ENCODE measurements at regions not wholly inside any gene's neighbourhood (a gene's known extent, or its start where the extent isn't known, plus 50 kb on each side); places are given as distances from the start of the nearest gene placed in this dataset.

- H3K36me3 ChIP-seq (ENCODE audit: control insufficient read depth, insufficient read depth, low read length): no peaks in the 10 kb centered on the region
- peaks cover 8% of the 10 kb centered on the region for H3K9me3 ChIP-seq (ENCODE audit: control insufficient read depth, low read depth, low read length)
- peaks cover 70% of the 10 kb centered on the region for H3K27me3 ChIP-seq (ENCODE audit: control insufficient read depth, insufficient read depth, low read length)
- peak overlapping the region; percentile 59 for H3K4me3 ChIP-seq (ENCODE audit: low read length)
- peak; percentile 90 to 92 for DNase-seq
- H3K27ac ChIP-seq (ENCODE audit: low read length): peak overlapping the region; percentile 49
- peaks cover 15% of the 10 kb centered on the region for H3K4me1 ChIP-seq (ENCODE audit: control insufficient read depth, insufficient read depth, low read length)
- 0% methylated on average over 7 of the region's 36 CpGs for WGBS (ENCODE audit: insufficient coverage, low lambda C conversion rate)
Measured at GRCh38 chr11:16605894-16606783, 132.3 kb upstream of the C11orf58 start.

DNA sequence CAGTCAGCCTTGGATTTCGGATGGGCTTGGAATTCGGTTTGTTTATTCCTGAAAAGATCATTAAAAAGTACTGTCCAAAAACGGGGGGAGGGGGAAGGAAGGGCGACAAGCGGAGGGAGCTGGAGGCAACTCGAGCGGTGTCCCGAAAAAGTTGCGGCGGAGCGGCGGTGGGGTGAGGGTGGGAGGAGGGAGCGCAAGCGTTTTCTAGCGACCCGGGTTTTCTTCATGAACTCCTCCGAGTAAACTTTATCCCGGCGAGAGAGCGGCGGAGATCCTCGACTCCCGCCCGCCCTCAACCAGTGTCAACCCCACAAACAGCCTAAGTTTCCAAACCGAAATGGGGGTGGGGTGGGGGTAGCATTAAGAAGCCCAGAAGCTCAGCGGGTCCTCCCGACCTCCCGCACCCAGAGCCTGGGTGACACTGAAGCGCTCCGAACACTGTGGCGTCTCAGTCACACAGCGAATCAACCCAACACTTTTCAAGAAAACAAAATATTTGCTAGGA, 133.0 kb upstream of the C11orf58 start:
- peaks cover 63% of the 10 kb centered on the region for H3K27me3 ChIP-seq (ENCODE audit: control insufficient read depth, insufficient read depth, low read length)
- H3K9me3 ChIP-seq (ENCODE audit: control insufficient read depth, low read depth, low read length): peaks cover 4% of the 10 kb centered on the region
- H3K36me3 ChIP-seq (ENCODE audit: control insufficient read depth, insufficient read depth, low read length): no peaks in the 10 kb centered on the region
- H3K4me3 ChIP-seq (ENCODE audit: low read length): peak overlapping the region; percentile 59
- H3K4me1 ChIP-seq (ENCODE audit: control insufficient read depth, insufficient read depth, low read length): peaks cover 9% of the 10 kb centered on the region
- WGBS (ENCODE audit: insufficient coverage, low lambda C conversion rate): no CpG with 5 or more reads among the region's 32 CpGs
- H3K27ac ChIP-seq (ENCODE audit: low read length): peak overlapping the region; percentile 34
- peak in 1 of 2 donors; percentile 61 for DNase-seq

DNA sequence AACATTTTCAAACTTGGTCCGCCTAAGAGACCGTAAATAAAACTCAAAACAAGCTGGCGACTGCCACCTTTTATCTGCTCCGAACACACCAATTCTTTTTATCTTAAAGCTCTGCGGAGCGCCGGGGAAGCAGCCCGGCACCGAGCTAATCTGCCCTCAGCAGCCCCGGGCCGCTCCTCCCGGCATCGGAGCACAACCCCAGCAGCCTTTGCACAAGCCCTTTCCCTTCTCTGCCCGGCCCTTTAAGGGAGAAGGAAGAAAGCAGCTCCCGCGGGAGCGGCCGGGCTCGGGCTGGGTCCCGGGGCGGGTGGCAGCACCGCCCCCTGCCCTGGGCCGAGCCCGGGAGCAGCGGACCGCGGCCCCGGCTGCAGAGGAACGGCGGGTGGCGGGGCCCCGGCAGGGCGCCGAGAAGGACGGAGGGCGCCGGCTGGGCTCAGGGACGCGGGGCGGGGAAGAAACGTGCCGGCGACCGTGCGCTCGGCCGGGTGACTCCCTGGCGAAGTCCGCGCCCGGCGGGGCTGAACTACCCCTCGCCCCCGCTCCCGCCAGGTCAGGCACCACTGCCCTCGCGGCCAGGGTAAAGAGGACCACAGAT, 133.6 kb upstream of the C11orf58 start:
- 0% methylated on average over 1 of the region's 57 CpGs for WGBS (ENCODE audit: insufficient coverage, low lambda C conversion rate)
- peaks cover 58% of the 10 kb centered on the region for H3K27me3 ChIP-seq (ENCODE audit: control insufficient read depth, insufficient read depth, low read length)
- peaks cover 9% of the 10 kb centered on the region for H3K4me1 ChIP-seq (ENCODE audit: control insufficient read depth, insufficient read depth, low read length)
- peak overlapping the region; percentile 59 for H3K4me3 ChIP-seq (ENCODE audit: low read length)
- DNase-seq: peak in 1 of 2 donors; percentile 70
- peaks cover 4% of the 10 kb centered on the region for H3K9me3 ChIP-seq (ENCODE audit: control insufficient read depth, low read depth, low read length)
- peak overlapping the region; percentile 34 for H3K27ac ChIP-seq (ENCODE audit: low read length)
- H3K36me3 ChIP-seq (ENCODE audit: control insufficient read depth, insufficient read depth, low read length): no peaks in the 10 kb centered on the region

- peak in 1 of 2 donors; percentile 52 for DNase-seq
- H3K27ac ChIP-seq (ENCODE audit: low read length): peak overlapping the region; percentile 9
- peak overlapping the region; percentile 59 for H3K4me3 ChIP-seq (ENCODE audit: low read length)
- H3K9me3 ChIP-seq (ENCODE audit: control insufficient read depth, low read depth, low read length): peaks cover 4% of the 10 kb centered on the region
- H3K4me1 ChIP-seq (ENCODE audit: control insufficient read depth, insufficient read depth, low read length): peaks cover 9% of the 10 kb centered on the region
- WGBS (ENCODE audit: insufficient coverage, low lambda C conversion rate): no CpG with 5 or more reads among the region's 53 CpGs
- no peaks in the 10 kb centered on the region for H3K36me3 ChIP-seq (ENCODE audit: control insufficient read depth, insufficient read depth, low read length)
- H3K27me3 ChIP-seq (ENCODE audit: control insufficient read depth, insufficient read depth, low read length): peaks cover 50% of the 10 kb centered on the region
Measured at GRCh38 chr11:16603890-16604793, 134.3 kb upstream of the C11orf58 start.

GRCh38 chr11:16603245-16603644, 135.2 kb upstream of the C11orf58 start:
- Histone ChIP-seq H3K36me3 (ENCODE audit: control insufficient read depth, insufficient read depth, low read length) (no peaks in the 10 kb centered on the region), H3K4me3 (ENCODE audit: low read length) (no peak overlapping the region), H3K27ac (ENCODE audit: low read length) (no peak overlapping the region), H3K4me1 (ENCODE audit: control insufficient read depth, insufficient read depth, low read length) (peaks cover 9% of the 10 kb centered on the region), H3K27me3 (ENCODE audit: control insufficient read depth, insufficient read depth, low read length) (peaks cover 45% of the 10 kb centered on the region), H3K9me3 (ENCODE audit: control insufficient read depth, low read depth, low read length) (peaks cover 4% of the 10 kb centered on the region)
- peak in 1 of 2 donors; percentile 33 for DNase-seq
- no CpG with 5 or more reads among the region's 2 CpGs for WGBS (ENCODE audit: insufficient coverage, low lambda C conversion rate)

DNA sequence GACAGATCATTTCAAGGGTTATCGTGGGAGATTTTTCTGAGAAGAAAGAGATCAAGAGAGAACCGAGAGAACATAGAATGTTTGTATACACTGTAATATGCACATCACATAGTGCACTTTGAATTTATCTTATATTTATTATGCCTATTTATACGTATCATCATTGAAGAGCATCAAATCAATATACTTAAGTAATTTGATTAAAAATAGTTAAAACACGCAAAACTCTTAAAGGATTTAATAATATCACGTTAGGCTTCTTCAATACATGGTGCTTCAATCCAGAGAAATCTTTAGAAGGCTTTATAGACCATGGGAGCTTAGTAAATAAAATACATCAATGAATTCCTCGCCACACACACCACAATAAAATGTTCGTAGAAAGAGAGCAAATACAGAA, 139.5 kb upstream of the C11orf58 start:
- no peak overlapping the region for H3K4me3 ChIP-seq (ENCODE audit: low read length)
- peaks cover 8% of the 10 kb centered on the region for H3K27me3 ChIP-seq (ENCODE audit: control insufficient read depth, insufficient read depth, low read length)
- H3K27ac ChIP-seq (ENCODE audit: low read length): no peak overlapping the region
- H3K4me1 ChIP-seq (ENCODE audit: control insufficient read depth, insufficient read depth, low read length): no peaks in the 10 kb centered on the region
- H3K36me3 ChIP-seq (ENCODE audit: control insufficient read depth, insufficient read depth, low read length): no peaks in the 10 kb centered on the region
- WGBS (ENCODE audit: insufficient coverage, low lambda C conversion rate): 100% methylated on average over 3 of the region's 7 CpGs
- DNase-seq: no peak
- peaks cover 3% of the 10 kb centered on the region for H3K9me3 ChIP-seq (ENCODE audit: control insufficient read depth, low read depth, low read length)

DNA sequence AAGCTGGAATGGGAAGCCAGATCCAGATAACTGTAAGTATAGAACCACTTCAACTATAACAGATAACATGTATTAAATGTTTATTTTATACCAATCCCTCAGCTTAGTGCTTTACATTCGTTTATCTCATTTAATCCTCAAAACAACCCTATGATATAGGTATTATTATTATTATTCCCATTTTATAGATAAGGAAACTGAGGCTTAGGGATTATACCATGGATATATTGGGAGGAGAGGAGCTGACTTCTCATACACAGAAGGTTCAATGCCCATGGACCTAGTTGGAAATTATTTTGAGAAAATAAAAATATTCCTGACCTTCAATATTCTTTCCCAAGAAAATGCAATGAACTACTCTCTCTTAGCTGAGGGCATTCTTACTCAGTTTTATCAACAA, 140.4 kb upstream of the C11orf58 start:
- Histone ChIP-seq H3K27ac (ENCODE audit: low read length) (no peak overlapping the region), H3K27me3 (ENCODE audit: control insufficient read depth, insufficient read depth, low read length) (peaks cover under 1% of the 10 kb centered on the region), H3K9me3 (ENCODE audit: control insufficient read depth, low read depth, low read length) (no peaks in the 10 kb centered on the region), H3K36me3 (ENCODE audit: control insufficient read depth, insufficient read depth, low read length) (no peaks in the 10 kb centered on the region), H3K4me3 (ENCODE audit: low read length) (no peak overlapping the region), H3K4me1 (ENCODE audit: control insufficient read depth, insufficient read depth, low read length) (no peaks in the 10 kb centered on the region)
- no peak for DNase-seq
- 43% methylated on average over 1 of the region's 1 CpG for WGBS (ENCODE audit: insufficient coverage, low lambda C conversion rate)

- no peaks in the 10 kb centered on the region for H3K4me1 ChIP-seq (ENCODE audit: control insufficient read depth, insufficient read depth, low read length)
- no peaks in the 10 kb centered on the region for H3K9me3 ChIP-seq (ENCODE audit: control insufficient read depth, low read depth, low read length)
- no peak overlapping the region for H3K4me3 ChIP-seq (ENCODE audit: low read length)
- H3K27me3 ChIP-seq (ENCODE audit: control insufficient read depth, insufficient read depth, low read length): no peaks in the 10 kb centered on the region
- DNase-seq: no peak
- H3K36me3 ChIP-seq (ENCODE audit: control insufficient read depth, insufficient read depth, low read length): no peaks in the 10 kb centered on the region
- no peak overlapping the region for H3K27ac ChIP-seq (ENCODE audit: low read length)
- no CpG with 5 or more reads among the region's 2 CpGs for WGBS (ENCODE audit: insufficient coverage, low lambda C conversion rate)
Measured at GRCh38 chr11:16596231-16596630, 142.2 kb upstream of the C11orf58 start.

DNA sequence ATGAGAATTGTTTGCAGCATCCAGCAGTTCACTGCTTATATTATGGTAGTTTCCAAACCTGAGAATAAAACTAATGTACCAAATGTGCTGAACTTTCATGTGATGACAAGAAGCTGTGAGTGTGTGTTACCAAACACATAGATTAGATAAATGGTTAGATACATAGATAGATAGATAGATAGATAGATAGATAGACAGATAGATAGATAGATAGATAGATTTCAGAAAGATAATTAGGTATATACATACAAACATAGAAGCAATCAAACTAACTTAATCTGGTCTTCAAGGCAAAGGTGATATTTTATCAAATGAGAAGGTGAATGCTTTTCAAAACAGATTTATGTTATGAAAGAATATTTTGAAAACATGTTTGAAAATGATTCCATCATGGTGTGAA, 147.3 kb upstream of the C11orf58 start:
- Histone ChIP-seq H3K9me3 (ENCODE audit: control insufficient read depth, low read depth, low read length) (no peaks in the 10 kb centered on the region), H3K4me1 (ENCODE audit: control insufficient read depth, insufficient read depth, low read length) (no peaks in the 10 kb centered on the region), H3K27me3 (ENCODE audit: control insufficient read depth, insufficient read depth, low read length) (no peaks in the 10 kb centered on the region), H3K4me3 (ENCODE audit: low read length) (no peak overlapping the region), H3K27ac (ENCODE audit: low read length) (no peak overlapping the region), H3K36me3 (ENCODE audit: control insufficient read depth, insufficient read depth, low read length) (no peaks in the 10 kb centered on the region)
- no peak for DNase-seq

DNA sequence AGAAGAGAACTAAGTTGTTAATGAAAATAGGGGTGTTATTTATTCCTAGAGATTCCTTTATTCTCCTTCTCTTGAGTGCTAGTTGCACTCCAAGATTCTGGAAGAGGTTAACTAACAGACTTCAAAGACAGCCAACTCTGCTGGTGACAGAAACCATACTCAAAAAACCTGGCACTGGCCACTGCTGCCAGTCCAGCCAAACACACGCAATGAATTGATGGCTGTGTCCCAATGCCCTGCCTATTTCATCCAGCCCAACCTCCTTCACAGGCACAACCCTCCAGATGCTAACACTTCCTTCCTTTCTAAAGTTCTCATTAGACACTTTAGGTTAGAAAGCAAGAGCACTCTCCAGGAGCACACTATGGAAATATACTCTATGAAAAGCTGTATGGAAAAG, 150.8 kb upstream of the C11orf58 start:
- no CpG with 5 or more reads among the region's 1 CpG for WGBS (ENCODE audit: insufficient coverage, low lambda C conversion rate)
- H3K4me3 ChIP-seq (ENCODE audit: low read length): no peak overlapping the region
- H3K36me3 ChIP-seq (ENCODE audit: control insufficient read depth, insufficient read depth, low read length): no peaks in the 10 kb centered on the region
- H3K27me3 ChIP-seq (ENCODE audit: control insufficient read depth, insufficient read depth, low read length): no peaks in the 10 kb centered on the region
- H3K9me3 ChIP-seq (ENCODE audit: control insufficient read depth, low read depth, low read length): no peaks in the 10 kb centered on the region
- DNase-seq: no peak
- H3K4me1 ChIP-seq (ENCODE audit: control insufficient read depth, insufficient read depth, low read length): no peaks in the 10 kb centered on the region
- H3K27ac ChIP-seq (ENCODE audit: low read length): no peak overlapping the region

Measured in large intestine (tissue), 3 donors.